Epidermal melanocyte (primary cell): ENCODE measurements at regions not wholly inside any gene's neighbourhood (a gene's known extent, or its start where the extent isn't known, plus 50 kb on each side); places are given as distances from the start of the nearest gene placed in this dataset.
"Not testable (repeated sequence)": the region's sequence is repeated elsewhere in the genome, so short reads cannot be mapped to it uniquely, and the experiment has no call there.

Experiments used
- DNase-seq: peaks from one replicate; pipeline ENCODE4 v3.0.0; 2011; ENCODE audit warnings: low spot score; ENCODE audit not compliant: insufficient read length

DNA sequence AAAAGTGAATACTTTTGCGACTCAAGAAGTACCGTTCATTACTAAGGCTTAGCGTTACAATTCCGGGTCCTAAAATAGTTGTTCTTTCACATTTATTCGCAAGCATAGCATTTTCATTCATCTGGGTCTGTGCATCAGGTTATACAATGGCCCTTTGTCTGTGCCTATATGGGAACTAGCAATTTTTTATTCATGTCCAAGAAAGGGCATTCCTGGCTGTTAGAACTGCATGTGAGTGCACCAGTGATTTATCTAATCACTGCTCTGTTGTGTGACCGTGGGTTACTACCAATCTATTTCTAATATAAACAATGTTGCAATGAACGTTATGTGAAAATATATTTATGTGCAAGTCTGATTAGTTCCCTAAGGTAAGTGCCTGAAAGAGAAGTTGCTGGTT is 63.8 kb downstream of the SPANXA1 start:
- DNase-seq, result not testable (repeated sequence)

- not testable (repeated sequence) for DNase-seq
Measured at GRCh38 chrX:141475788-141476187, 108.8 kb downstream of the SPANXA1 start.

DNA sequence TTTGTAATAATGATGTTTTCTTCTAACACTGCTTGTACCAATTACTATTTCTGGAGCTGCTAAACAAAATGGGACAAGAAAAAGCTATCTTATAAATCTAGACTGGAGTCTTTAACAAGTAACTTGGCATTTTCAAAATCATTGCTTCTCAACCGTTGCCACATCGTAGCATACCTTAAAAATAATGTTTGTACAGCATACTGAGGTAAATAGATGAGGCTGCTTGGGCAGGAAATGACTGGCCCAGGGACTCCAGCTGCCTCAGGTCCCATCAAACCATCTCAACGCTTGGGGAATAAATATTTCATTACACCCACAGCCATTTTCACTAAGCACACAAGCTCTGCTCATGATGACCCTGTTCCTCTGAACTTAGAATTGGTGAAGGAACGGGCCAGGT is 115.1 kb downstream of the SPANXA1 start:
- no peak for DNase-seq

DNA sequence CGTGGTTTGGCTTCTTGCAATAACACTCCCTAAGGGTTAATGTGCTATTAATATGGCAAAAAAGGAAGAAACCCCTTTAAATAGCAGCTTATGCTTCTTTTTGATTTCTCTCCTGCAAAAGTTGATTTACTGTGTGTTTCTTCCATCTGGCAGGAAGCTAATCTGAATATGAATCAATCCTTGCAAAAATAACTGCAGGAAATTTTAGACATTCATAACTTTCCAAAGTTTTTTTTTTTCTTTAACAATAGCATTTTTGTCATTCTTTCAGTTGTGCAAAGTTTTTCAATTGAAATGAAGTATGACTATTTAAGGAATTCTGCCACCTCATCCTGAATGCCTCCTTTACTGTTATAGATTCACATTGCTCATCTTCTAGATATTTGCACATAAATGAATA is 115.6 kb downstream of the SPANXA1 start:
- DNase-seq, result no peak

DNA sequence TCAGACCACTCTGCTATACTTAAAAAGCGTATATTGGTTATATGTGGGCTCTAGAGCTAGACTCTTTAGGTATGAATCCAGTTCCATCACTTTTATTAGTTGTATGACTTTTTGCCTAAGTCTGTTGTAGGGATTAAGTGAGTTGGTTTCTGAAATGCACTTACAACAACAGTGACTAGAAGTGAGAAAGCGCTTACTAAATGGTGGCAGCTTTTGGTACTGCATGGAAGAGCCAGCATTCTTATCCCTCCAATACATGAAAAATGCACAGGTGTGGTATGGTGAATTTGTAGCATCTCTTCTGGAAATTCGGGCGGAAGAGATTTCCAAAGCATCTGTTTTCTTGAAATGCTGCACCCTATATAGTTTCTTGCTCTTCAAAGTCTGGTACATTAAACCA is 117.1 kb downstream of the SPANXA1 start:
- DNase-seq, result no peak

DNA sequence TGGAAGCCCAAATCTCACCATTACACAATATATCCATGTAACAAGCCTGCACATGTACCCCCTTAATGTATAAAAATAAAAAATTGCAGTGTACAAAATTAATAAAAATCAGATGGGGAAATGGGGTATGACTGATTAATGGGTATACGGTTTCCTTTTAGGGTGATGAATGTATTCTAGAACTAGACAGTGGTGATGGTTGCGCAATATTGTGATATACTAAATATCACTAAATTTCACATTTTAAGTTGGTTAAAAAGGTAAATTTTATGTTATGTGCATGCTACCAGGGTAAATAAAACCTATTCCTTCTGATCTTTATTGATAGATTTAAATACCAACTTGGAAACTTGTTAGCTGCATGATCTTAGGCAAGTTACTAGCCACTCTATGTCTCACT is 129.4 kb downstream of the SPANXA1 start:
- no peak for DNase-seq

GRCh38 chrX:141443922-141444321 is 140.6 kb downstream of the SPANXA1 start:
- DNase-seq, result no peak

GRCh38 chrX:141439651-141440050 is 144.9 kb downstream of the SPANXA1 start:
- DNase-seq, result no peak

- DNase-seq, result no peak
Measured at GRCh38 chrX:141415889-141416288, 168.6 kb downstream of the SPANXA1 start.

DNA sequence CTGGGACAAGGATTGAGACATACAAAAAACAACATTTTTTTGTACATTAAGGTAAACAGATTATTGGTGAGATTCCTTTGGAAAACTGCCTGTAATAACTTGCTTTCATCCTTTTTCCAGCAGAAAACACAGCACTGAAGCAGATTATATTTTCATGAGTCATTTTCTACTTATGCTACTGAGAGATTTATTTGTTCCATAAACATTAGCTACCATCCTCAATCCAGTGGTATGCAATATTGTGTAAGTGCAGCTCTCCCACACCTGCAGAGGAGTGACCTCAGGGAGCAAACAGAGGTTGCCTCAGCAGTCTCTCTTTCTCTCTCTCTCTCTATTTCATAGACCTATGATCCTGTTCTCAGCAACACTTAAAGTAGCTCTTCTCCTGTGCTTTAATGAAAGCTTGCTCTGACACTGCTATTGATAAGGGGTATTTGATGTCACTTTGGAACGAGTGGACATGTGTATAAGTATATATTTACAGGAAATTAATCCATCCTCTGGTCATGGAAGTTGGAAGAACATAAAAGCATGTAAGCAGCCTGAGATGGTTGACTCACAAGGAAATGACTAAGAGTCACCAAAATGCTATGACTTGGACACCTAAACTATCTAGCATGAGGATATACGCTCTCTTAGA is 163.7 kb upstream of the SPANXC start:
- peak; percentile 13 for DNase-seq

GRCh38 chrX:141405486-141405852 is 163.2 kb upstream of the SPANXC start:
- no peak for DNase-seq

GRCh38 chrX:141402897-141403610 is 160.7 kb upstream of the SPANXC start:
- DNase-seq, result no peak

DNA sequence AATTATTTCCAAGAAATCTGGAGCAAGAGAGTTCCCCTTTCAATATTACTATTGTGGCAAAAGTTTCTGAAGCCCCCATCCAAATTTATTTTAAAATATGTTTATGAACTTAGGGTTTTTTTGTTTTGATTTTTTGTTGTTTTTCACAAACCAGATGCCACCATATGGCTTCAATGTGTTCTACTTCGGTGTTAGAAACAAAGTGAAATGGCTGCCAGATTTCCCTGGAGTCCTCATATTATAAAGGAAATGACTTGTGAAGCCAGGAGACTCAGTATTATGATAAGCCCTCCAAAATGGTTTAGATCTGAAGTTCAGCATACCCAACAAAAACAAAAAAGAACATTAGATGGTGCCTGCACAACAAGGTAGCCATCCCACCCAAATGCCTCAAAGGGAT is 154.2 kb upstream of the SPANXC start:
- no peak for DNase-seq

GRCh38 chrX:141375011-141375760 is 132.9 kb upstream of the SPANXC start:
- DNase-seq, result no peak

- no peak for DNase-seq
Measured at GRCh38 chrX:141341743-141342142, 99.4 kb upstream of the SPANXC start.

DNA sequence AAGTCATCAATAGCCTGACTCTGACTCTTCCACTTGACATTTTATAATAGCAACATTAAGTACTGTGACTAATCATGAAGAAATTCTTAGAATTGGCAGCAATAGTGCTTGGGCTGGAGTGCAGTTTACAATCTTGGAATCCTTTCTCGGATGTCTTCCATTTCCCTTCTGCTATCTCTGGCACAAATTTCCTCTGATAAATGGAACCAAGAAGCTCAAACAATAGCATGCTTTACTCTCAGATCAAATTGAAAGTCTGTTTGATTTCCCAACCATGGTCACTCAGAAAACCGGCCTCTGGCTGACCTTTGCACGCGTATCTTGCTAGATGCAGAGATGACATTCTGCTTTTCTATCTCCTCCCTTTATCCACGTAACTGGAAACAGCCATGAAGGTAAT is 99.0 kb upstream of the SPANXC start:
- peak; percentile 22 for DNase-seq

DNA sequence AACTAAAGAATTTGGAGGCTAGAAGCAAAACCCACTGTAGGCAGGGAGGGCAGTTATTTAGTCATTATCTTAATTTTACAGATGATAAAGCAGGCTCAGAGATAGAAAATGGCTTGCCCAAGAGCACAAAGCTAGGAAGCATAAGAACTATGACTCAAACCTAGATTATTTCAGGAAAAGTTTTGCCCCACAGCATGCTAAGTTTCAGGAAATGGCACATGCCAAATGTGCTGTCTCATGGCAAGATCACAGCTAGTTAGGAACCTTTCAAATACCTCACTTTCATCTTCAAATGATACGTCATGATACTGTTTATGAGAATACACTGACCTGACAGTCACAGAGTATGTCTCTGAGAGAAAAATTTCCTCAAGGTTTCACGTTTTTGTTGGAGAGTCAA is 78.5 kb upstream of the SPANXC start:
- DNase-seq, result no peak

GRCh38 chrX:141314441-141314840 is 72.1 kb upstream of the SPANXC start:
- DNase-seq, result no peak

DNA sequence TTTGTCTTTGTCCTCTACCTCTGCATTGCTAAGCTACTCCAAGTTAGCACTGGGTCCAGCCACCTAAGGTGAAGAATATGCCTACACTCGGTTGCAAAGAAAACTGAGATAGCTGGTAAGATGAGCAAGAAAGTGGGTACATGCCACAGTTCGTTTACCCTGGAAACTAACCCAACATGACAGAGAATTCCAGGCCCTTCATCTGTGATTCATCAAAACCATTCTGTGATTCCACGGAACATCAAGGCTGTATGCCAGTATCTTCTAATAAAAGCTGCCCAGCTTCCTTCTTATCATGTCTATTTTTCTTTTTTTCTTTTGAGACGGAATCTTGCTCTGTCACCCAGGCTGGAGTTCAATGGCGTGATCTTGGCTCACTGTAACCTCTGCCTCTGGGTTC is 58.7 kb upstream of the SPANXC start:
- DNase-seq, result no peak
